IMR-90 (cell line): ENCODE measurements at regions not wholly inside any gene's neighbourhood (a gene's known extent, or its start where the extent isn't known, plus 50 kb on each side); places are given as distances from the start of the nearest gene placed in this dataset.

ENCODE experiments used
- ATAC-seq: fragments of 200-7000 bp; cut with Tn5 transposase; 2 replicates; pipeline ENCODE4 v1.9.1; 2020; ENCODE audit warnings: low read depth, mild to moderate bottlenecking, moderate library complexity
- BruUV-seq: library from RNA; stranded (reverse); fragments of 400-500 nt; replicated peaks from 2 replicates; lab custom pipeline; 2021; lab: Mats Ljungman, UMichigan
- CTCF ChIA-PET: fragments of 300-600 bp; formaldehyde crosslinking; extraction: SDS; loops from one replicate; lab custom pipeline; 2021; ENCODE audit warnings: antibody characterized with exemption; lab: Yijun Ruan, JAX
- POLR2A ChIA-PET: fragments of 300-600 bp; sonication (Branson Sonifier 250); formaldehyde crosslinking; loops from one replicate; lab custom pipeline; 2022; ENCODE audit warnings: antibody characterized with exemption; ENCODE audit not compliant: unreplicated experiment; lab: Charles Lee
- DNase-seq: peaks from one replicate; pipeline ENCODE4 v3.0.0; 2013
- H2AFZ ChIP-seq: replicated peaks from 2 replicates; pipeline ENCODE3; 2013; ENCODE audit warnings: low read length, mild to moderate bottlenecking; ENCODE audit not compliant: poor library complexity
- H2AK5ac ChIP-seq: 2 replicates; pipeline ENCODE4 v1.6.1; 2013; ENCODE audit warnings: low read depth, low read length, inconsistent platforms
- H2AK9ac ChIP-seq: replicated peaks from 2 replicates; pipeline ENCODE3; 2013; ENCODE audit warnings: mild to moderate bottlenecking, low read depth, low read length, moderate library complexity; ENCODE audit not compliant: poor library complexity
- H2BK120ac ChIP-seq: 2 replicates; pipeline ENCODE4 v1.6.1; 2013; ENCODE audit warnings: low read depth, low read length, inconsistent platforms
- H2BK15ac ChIP-seq: 3 replicates; pipeline ENCODE4 v1.6.1; 2013; ENCODE audit warnings: low read depth, low read length, inconsistent platforms
- H2BK20ac ChIP-seq: 2 replicates; pipeline ENCODE4 v1.6.1; 2013; ENCODE audit warnings: low read depth, mild to moderate bottlenecking, inconsistent platforms, low read length, moderate library complexity
- H2BK5ac ChIP-seq: 2 replicates; pipeline ENCODE4 v1.6.1; 2013; ENCODE audit warnings: mild to moderate bottlenecking, low read depth, low read length, inconsistent platforms; ENCODE audit not compliant: poor library complexity, severe bottlenecking
- H3K14ac ChIP-seq: replicated peaks from 2 replicates; pipeline ENCODE4 v1.6.1; 2013; ENCODE audit warnings: low read depth, low read length, inconsistent platforms
- H3K18ac ChIP-seq: 2 replicates; pipeline ENCODE4 v1.6.1; 2013; ENCODE audit warnings: low read depth, low read length, control low read depth
- H3K23ac ChIP-seq: 2 replicates; pipeline ENCODE4 v1.6.1; 2013; ENCODE audit warnings: low read depth, low read length, inconsistent platforms
- H3K27ac ChIP-seq: 2 replicates; pipeline ENCODE4 v1.5.1; 2013; ENCODE audit warnings: mild to moderate bottlenecking, control low read depth, low read length; ENCODE audit not compliant: insufficient read depth
- H3K27me3 ChIP-seq: 2 replicates; pipeline ENCODE4 v1.6.1; 2013; ENCODE audit warnings: low read length; ENCODE audit not compliant: control insufficient read depth, insufficient read depth
- H3K36me3 ChIP-seq: 2 replicates; pipeline ENCODE4 v1.6.1; 2013; ENCODE audit warnings: low read length, mixed read lengths; ENCODE audit not compliant: control insufficient read depth, insufficient read depth
- H3K4ac ChIP-seq: 2 replicates; pipeline ENCODE4 v1.6.1; 2013; ENCODE audit warnings: low read depth, low read length, inconsistent platforms
- H3K4me1 ChIP-seq: 2 replicates; pipeline ENCODE4 v1.6.1; 2013; ENCODE audit warnings: low read length, mixed read lengths; ENCODE audit not compliant: control insufficient read depth, insufficient read depth
- H3K4me2 ChIP-seq: 2 replicates; pipeline ENCODE4 v1.6.1; 2013; ENCODE audit warnings: low read depth, mild to moderate bottlenecking, control low read depth, low read length, moderate library complexity
- H3K4me3 ChIP-seq: 2 replicates; pipeline ENCODE4 v1.5.1; 2013; ENCODE audit warnings: low read depth, mild to moderate bottlenecking, control low read depth, low read length, moderate library complexity; ENCODE audit not compliant: insufficient read depth
- H3K56ac ChIP-seq: 2 replicates; pipeline ENCODE4 v1.6.1; 2013; ENCODE audit warnings: low read length, inconsistent platforms; ENCODE audit not compliant: insufficient read depth; ENCODE audit errors: extremely low read depth
- H3K79me1 ChIP-seq, 2 experiments: 2 replicates each; pipeline ENCODE4 v1.6.1; 2013; ENCODE audit warnings: low read length in 2 of 2, inconsistent platforms in 1 of 2, low read depth in 1 of 2
- H3K9ac ChIP-seq: 2 replicates; pipeline ENCODE4 v1.6.1; 2013; ENCODE audit warnings: low read depth, low read length, control low read depth
- H3K9me1 ChIP-seq: 2 replicates; pipeline ENCODE4 v1.6.1; 2013; ENCODE audit warnings: low read length, inconsistent platforms; ENCODE audit not compliant: insufficient read depth
- H3K9me3 ChIP-seq: 2 replicates; pipeline ENCODE4 v1.6.1; 2013; ENCODE audit warnings: low read length; ENCODE audit not compliant: control insufficient read depth, insufficient read depth
- H4K20me1 ChIP-seq: 2 replicates; pipeline ENCODE4 v1.6.1; 2013; ENCODE audit warnings: low read length, inconsistent platforms; ENCODE audit not compliant: insufficient read depth
- H4K5ac ChIP-seq: 2 replicates; pipeline ENCODE4 v1.6.1; 2013; ENCODE audit warnings: mild to moderate bottlenecking, low read depth, low read length, control low read depth
- H4K8ac ChIP-seq, 2 experiments: 2 replicates each; pipeline ENCODE4 v1.6.1; 2013; ENCODE audit warnings: low read depth in 2 of 2, low read length in 2 of 2, control low read depth in 1 of 2, inconsistent platforms in 1 of 2
- H4K91ac ChIP-seq: 2 replicates; pipeline ENCODE4 v1.6.1; 2013; ENCODE audit warnings: low read depth, low read length, inconsistent platforms; ENCODE audit not compliant: insufficient read depth
- BHLHE40 ChIP-seq: fragments of 150-350 bp; IDR thresholded peaks from 2 replicates; pipeline ENCODE4 v1.6.1; 2016; ENCODE audit warnings: mild to moderate bottlenecking, low read depth, low read length
- CHD1 ChIP-seq: IDR thresholded peaks from 2 replicates; pipeline ENCODE4 v1.6.1; 2012; ENCODE audit warnings: low read depth, low read length, improper control_type of control experiment
- FOS ChIP-seq: fragments of 150-350 bp; IDR thresholded peaks from 2 replicates; pipeline ENCODE4 v1.6.1; 2016; ENCODE audit warnings: low read depth, low read length
- MXI1 ChIP-seq: IDR thresholded peaks from 2 replicates; pipeline ENCODE4 v1.6.1; 2012; ENCODE audit warnings: low read depth, mild to moderate bottlenecking, low read length, moderate library complexity, borderline replicate concordance
- NFE2L2 ChIP-seq: fragments of 150-350 bp; IDR thresholded peaks from 2 replicates; pipeline ENCODE4 v1.6.1; 2016; ENCODE audit warnings: low read depth, mild to moderate bottlenecking, low read length
- RFX5 ChIP-seq: IDR thresholded peaks from 2 replicates; pipeline ENCODE4 v1.8.0; 2012; ENCODE audit warnings: low read depth, mild to moderate bottlenecking, low read length, moderate library complexity
- WGBS, 2 experiments: methylation state at CpG; one replicate each; pipeline versions ENCODE4 v1.1.5 to v1.1.7; 2013; ENCODE audit warnings: missing lambda C conversion rate in 2 of 2; ENCODE audit not compliant: insufficient read length in 1 of 2; ENCODE audit errors: extremely low coverage in 2 of 2; 5-methylcytosine and 5-hydroxymethylcytosine counted together
- dilution Hi-C: fragments of 300-500 bp; cut with HindIII; formaldehyde crosslinking; loops from one replicate; pipeline ENCODE4 v1.14.3; 2018; ENCODE audit warnings: low sequenced_read_pairs; ENCODE audit not compliant: unreplicated experiment
- in situ Hi-C: fragments of 300-500 bp; cut with MboI; formaldehyde crosslinking; loops from 3 replicates; pipeline ENCODE4 v1.14.3; 2019; ENCODE audit warnings: low sequenced_read_pairs, inconsistent platforms, mixed read lengths
- intact Hi-C: fragments of 100-400 bp; cut with micrococcal nuclease; formaldehyde crosslinking; loops from 2 replicates; pipeline ENCODE4 v1.10.0; 2022
- TF ChIP-seq, protein P1 (sequence below): conservative IDR thresholded peaks from 2 replicates; pipeline ENCODE4 v1.5.1; 2012; ENCODE audit warnings: mild to moderate bottlenecking, low read depth, low read length, improper control_type of control experiment

DNA sequence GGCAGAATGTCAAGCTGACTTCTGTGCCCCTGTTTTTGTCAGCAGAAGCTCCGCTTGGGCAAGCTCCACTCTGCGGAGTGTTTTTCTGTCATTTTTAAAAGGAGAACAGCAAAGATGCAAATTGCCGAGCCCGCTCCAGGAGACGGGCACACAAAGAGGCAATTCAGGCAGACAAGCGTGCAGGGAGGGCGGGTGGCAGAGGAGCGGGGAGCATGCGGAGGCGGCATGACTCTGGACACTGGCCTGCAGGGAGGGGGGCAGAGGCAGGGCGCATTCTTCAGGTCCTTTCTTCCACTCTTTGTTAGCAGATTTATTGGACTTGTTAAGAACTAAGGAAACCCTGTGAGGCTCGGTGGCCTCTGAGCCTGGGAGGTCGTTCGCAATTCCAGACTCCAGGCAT, 187.3 kb upstream of the RMST start:
- ATAC-seq: no peak
- no peak overlapping the region for H3K23ac ChIP-seq
- H2AK5ac ChIP-seq: no peak overlapping the region
- intact Hi-C loops: no loop called here
- no peak overlapping the region for H3K27ac ChIP-seq
- no peak overlapping the region for H3K4me2 ChIP-seq
- no peak overlapping the region for H3K18ac ChIP-seq
- no peak overlapping the region for H3K9ac ChIP-seq
- H3K27me3 ChIP-seq: no peaks in the 10 kb centered on the region
- H3K4me3 ChIP-seq: no peak overlapping the region
- no peak overlapping the region for H2BK15ac ChIP-seq
- no peak overlapping the region for H4K91ac ChIP-seq
- H2BK120ac ChIP-seq: no peak overlapping the region
- H2AFZ ChIP-seq: no peak overlapping the region
- H4K8ac ChIP-seq: no peak overlapping the region
- no peak overlapping the region for H3K4ac ChIP-seq
- DNase-seq: no peak
- ChIA-PET CTCF (no interaction called here), POLR2A (no interaction called here)
- no peak overlapping the region for H3K14ac ChIP-seq
- no peak overlapping the region for H4K5ac ChIP-seq
- no peaks in the 10 kb centered on the region for H3K9me1 ChIP-seq
- in situ Hi-C loops: no loop called here
- no peaks in the 10 kb centered on the region for H3K79me1 ChIP-seq
- no peak overlapping the region for H2BK20ac ChIP-seq
- H3K9me3 ChIP-seq: peaks cover 3% of the 10 kb centered on the region; the same call in 1 of the 2 replicates
- 11% methylated on average over 6 of the region's 14 CpGs; no CpG with 5 or more reads in 1 of the 2 experiments for WGBS, 2 experiments
- BruUV-seq: no TSS peak
- H4K20me1 ChIP-seq: no peaks in the 10 kb centered on the region
- no peak overlapping the region for H2AK9ac ChIP-seq
- no peak overlapping the region for H3K56ac ChIP-seq
- H2BK5ac ChIP-seq: no peak overlapping the region
- no peaks in the 10 kb centered on the region for H3K36me3 ChIP-seq
- TF ChIP-seq, protein P1, sequence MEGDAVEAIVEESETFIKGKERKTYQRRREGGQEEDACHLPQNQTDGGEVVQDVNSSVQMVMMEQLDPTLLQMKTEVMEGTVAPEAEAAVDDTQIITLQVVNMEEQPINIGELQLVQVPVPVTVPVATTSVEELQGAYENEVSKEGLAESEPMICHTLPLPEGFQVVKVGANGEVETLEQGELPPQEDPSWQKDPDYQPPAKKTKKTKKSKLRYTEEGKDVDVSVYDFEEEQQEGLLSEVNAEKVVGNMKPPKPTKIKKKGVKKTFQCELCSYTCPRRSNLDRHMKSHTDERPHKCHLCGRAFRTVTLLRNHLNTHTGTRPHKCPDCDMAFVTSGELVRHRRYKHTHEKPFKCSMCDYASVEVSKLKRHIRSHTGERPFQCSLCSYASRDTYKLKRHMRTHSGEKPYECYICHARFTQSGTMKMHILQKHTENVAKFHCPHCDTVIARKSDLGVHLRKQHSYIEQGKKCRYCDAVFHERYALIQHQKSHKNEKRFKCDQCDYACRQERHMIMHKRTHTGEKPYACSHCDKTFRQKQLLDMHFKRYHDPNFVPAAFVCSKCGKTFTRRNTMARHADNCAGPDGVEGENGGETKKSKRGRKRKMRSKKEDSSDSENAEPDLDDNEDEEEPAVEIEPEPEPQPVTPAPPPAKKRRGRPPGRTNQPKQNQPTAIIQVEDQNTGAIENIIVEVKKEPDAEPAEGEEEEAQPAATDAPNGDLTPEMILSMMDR: no peak
- TF ChIP-seq MXI1: no peak
- TF ChIP-seq BHLHE40: no peak
- TF ChIP-seq NFE2L2: no peak
- TF ChIP-seq RFX5: no peak
- no peak for TF ChIP-seq FOS
- TF ChIP-seq CHD1: no peak
- dilution Hi-C loops: no loop called here
- no peaks in the 10 kb centered on the region for H3K4me1 ChIP-seq
